ENCODE measurements at regions not wholly inside any gene's neighbourhood (a gene's known extent, or its start where the extent isn't known, plus 50 kb on each side); places are given as distances from the start of the nearest gene placed in this dataset.

GRCh38 chr6:219641-220198, 72.6 kb upstream of the DUSP22 start (continued):
- TF ChIP-seq POLR2A (IDR thresholded peaks at IDR 0.05; ENCODE audit: borderline replicate concordance, extremely low read depth, insufficient read depth, insufficient read length) (no peak), EZH2 (IDR thresholded peaks at IDR 0.05) (no peak)

- no peak overlapping the region for H3K9ac ChIP-seq (ENCODE audit: low read length)
- CTCF ChIA-PET, result no interaction called here
- H2AFZ ChIP-seq (ENCODE audit: low read depth, low read length, poor library complexity, severe bottlenecking), result no peak overlapping the region
- no peak overlapping the region for H3K4me3 ChIP-seq (replicated peaks in 1 of 2; ENCODE audit: low read depth in 1 of 2, low read length in 2 of 2)
- DNase-seq (ENCODE audit: low read depth, low spot score), result no peak
- no peak for ATAC-seq
- H3K27me3 ChIP-seq (ENCODE audit: insufficient read depth, low read length), result peaks cover 11% of the 10 kb centered on the region; the same call in 1 of the 2 replicates
- no TSS peak for BruUV-seq (replicated peaks)
- H3K9me3 ChIP-seq (ENCODE audit: control insufficient read depth in 1 of 2, insufficient read depth in 1 of 2, low read depth in 1 of 2, low read length in 2 of 2), result no peaks in the 10 kb centered on the region
- H3K4me2 ChIP-seq (ENCODE audit: low read length), result no peak overlapping the region
- intact Hi-C loops (cut with micrococcal nuclease), result no loop called here
- H3K27ac ChIP-seq (ENCODE audit: low read depth, low read length), result no peak overlapping the region
- H3K36me3 ChIP-seq (ENCODE audit: control insufficient read depth in 1 of 2, insufficient read depth in 2 of 2, low read length in 2 of 2), result no peaks in the 10 kb centered on the region
- RAD21 ChIA-PET (ENCODE audit: low non-redundant PET in 1 of 2, low total read pairs in 2 of 2, uncharacterized antibody in 2 of 2, unreplicated experiment in 2 of 2), result no interaction called here
- no peaks in the 10 kb centered on the region for H3K79me2 ChIP-seq (ENCODE audit: insufficient read depth, low read length)
- H3K9me2 ChIP-seq (ENCODE audit: insufficient read depth), result no peaks in the 10 kb centered on the region
- POLR2A ChIA-PET, result no interaction called here
- no peaks in the 10 kb centered on the region; a peak in 1 of 4 replicates for H3K4me1 ChIP-seq (ENCODE audit: control insufficient read depth in 1 of 2, insufficient read depth in 2 of 2, low read length in 2 of 2)
- no peak for TF ChIP-seq ZNF274 (IDR thresholded peaks at IDR 0.05; ENCODE audit: low read depth, low read length)
- TF ChIP-seq EGR1 (IDR thresholded peaks at IDR 0.05; ENCODE audit: low read depth), result no peak
- no peak for TF ChIP-seq CTCF (IDR thresholded peaks at IDR 0.05 in 2 of 3, conservative IDR thresholded peaks at IDR 0.05 in 1 of 3; ENCODE audit: borderline replicate concordance in 1 of 3, insufficient read depth in 1 of 3, low read depth in 2 of 3, low read length in 2 of 3)
- no peaks in the 10 kb centered on the region for H4K20me1 ChIP-seq (ENCODE audit: insufficient read depth)
Observed at GRCh38 chr6:220312-220711, 72.0 kb upstream of the DUSP22 start.

All from HCT116 (cell line).